SK-N-SH treated with all-trans-retinoic acid at 6 μM for 48 hours (cell line): ENCODE measurements at regions not wholly inside any gene's neighbourhood (a gene's known extent, or its start where the extent isn't known, plus 50 kb on each side); places are given as distances from the start of the nearest gene placed in this dataset.

Source experiments
- ARNTL ChIP-seq: fragments of 450-650 bp; formaldehyde crosslinking; IDR thresholded peaks from 2 replicates; pipeline ENCODE4 v1.5.0; 2020; ENCODE audit warnings: low read depth, mild to moderate bottlenecking, moderate library complexity, borderline replicate concordance
- CSDC2 ChIP-seq: fragments of 250-450 bp; sonication (Bioruptor Pico); IDR thresholded peaks from 2 replicates; pipeline ENCODE4 v1.5.0; 2020; ENCODE audit warnings: mild to moderate bottlenecking, moderate library complexity
- ESRRG ChIP-seq: fragments of 250-450 bp; sonication (Bioruptor Pico); IDR thresholded peaks from 2 replicates; pipeline ENCODE4 v1.6.1; 2021; ENCODE audit warnings: mild to moderate bottlenecking
- ISL1 ChIP-seq: fragments of 250-450 bp; sonication (Bioruptor Pico); IDR thresholded peaks from 2 replicates; pipeline ENCODE4 v2.1.2; 2022; ENCODE audit warnings: mild to moderate bottlenecking, moderate library complexity
- OSR1 ChIP-seq: fragments of 250-450 bp; sonication (Bioruptor Pico); IDR thresholded peaks from 2 replicates; pipeline ENCODE4 v1.8.0; 2022; ENCODE audit warnings: moderate library complexity, mild to moderate bottlenecking, inconsistent platforms
- POU6F1 ChIP-seq: fragments of 250-450 bp; sonication (Bioruptor Pico); IDR thresholded peaks from 2 replicates; pipeline ENCODE4 v1.8.0; 2021; ENCODE audit warnings: low read depth, mild to moderate bottlenecking, moderate library complexity, borderline replicate concordance
- RARB ChIP-seq: fragments of 250-450 bp; sonication (Bioruptor Pico); IDR thresholded peaks from 2 replicates; pipeline ENCODE4 v1.8.0; 2021; ENCODE audit warnings: mild to moderate bottlenecking, moderate library complexity
- SNAI2 ChIP-seq: fragments of 250-450 bp; sonication (Bioruptor Pico); IDR thresholded peaks from 2 replicates; pipeline ENCODE4 v1.5.0; 2020; ENCODE audit warnings: mild to moderate bottlenecking, moderate library complexity
- TCF4 ChIP-seq: fragments of 250-450 bp; sonication (Bioruptor Pico); IDR thresholded peaks from 2 replicates; pipeline ENCODE4 v1.8.0; 2021; ENCODE audit warnings: mild to moderate bottlenecking, moderate library complexity, borderline replicate concordance
- ZC3H10 ChIP-seq: fragments of 250-450 bp; sonication (Bioruptor Pico); IDR thresholded peaks from 2 replicates; pipeline ENCODE4 v1.5.1; 2021; ENCODE audit warnings: mild to moderate bottlenecking, moderate library complexity
- ZFP3 ChIP-seq: fragments of 250-450 bp; sonication (Bioruptor Pico); IDR thresholded peaks from 2 replicates; pipeline ENCODE4 v1.5.0; 2020; ENCODE audit warnings: mild to moderate bottlenecking, moderate library complexity
- TF ChIP-seq, protein P1 (sequence below): fragments of 250-450 bp; sonication (Bioruptor Pico); IDR thresholded peaks from 2 replicates; pipeline ENCODE4 v1.8.0; 2020; ENCODE audit warnings: mild to moderate bottlenecking, moderate library complexity, borderline replicate concordance
- TF ChIP-seq, protein P2 (sequence below): fragments of 250-450 bp; sonication (Bioruptor Pico); IDR thresholded peaks from 2 replicates; pipeline ENCODE4 v1.5.0; 2020; ENCODE audit warnings: mild to moderate bottlenecking, moderate library complexity

- TF ChIP-seq ZFP3 (CRISPR knock-in tag) (no peak), POU6F1 (CRISPR knock-in tag) (no peak), RARB (CRISPR knock-in tag) (no peak), SNAI2 (no peak), ESRRG (CRISPR knock-in tag) (no peak), CSDC2 (CRISPR knock-in tag) (no peak), ARNTL (CRISPR knock-in tag) (no peak), TCF4 (CRISPR knock-in tag) (no peak), ZC3H10 (CRISPR knock-in tag) (no peak), ISL1 (CRISPR knock-in tag) (no peak), OSR1 (CRISPR knock-in tag) (no peak)
- TF ChIP-seq, protein P1, sequence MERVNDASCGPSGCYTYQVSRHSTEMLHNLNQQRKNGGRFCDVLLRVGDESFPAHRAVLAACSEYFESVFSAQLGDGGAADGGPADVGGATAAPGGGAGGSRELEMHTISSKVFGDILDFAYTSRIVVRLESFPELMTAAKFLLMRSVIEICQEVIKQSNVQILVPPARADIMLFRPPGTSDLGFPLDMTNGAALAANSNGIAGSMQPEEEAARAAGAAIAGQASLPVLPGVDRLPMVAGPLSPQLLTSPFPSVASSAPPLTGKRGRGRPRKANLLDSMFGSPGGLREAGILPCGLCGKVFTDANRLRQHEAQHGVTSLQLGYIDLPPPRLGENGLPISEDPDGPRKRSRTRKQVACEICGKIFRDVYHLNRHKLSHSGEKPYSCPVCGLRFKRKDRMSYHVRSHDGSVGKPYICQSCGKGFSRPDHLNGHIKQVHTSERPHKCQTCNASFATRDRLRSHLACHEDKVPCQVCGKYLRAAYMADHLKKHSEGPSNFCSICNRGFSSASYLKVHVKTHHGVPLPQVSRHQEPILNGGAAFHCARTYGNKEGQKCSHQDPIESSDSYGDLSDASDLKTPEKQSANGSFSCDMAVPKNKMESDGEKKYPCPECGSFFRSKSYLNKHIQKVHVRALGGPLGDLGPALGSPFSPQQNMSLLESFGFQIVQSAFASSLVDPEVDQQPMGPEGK (CRISPR knock-in tag) = no peak
- TF ChIP-seq, protein P2, sequence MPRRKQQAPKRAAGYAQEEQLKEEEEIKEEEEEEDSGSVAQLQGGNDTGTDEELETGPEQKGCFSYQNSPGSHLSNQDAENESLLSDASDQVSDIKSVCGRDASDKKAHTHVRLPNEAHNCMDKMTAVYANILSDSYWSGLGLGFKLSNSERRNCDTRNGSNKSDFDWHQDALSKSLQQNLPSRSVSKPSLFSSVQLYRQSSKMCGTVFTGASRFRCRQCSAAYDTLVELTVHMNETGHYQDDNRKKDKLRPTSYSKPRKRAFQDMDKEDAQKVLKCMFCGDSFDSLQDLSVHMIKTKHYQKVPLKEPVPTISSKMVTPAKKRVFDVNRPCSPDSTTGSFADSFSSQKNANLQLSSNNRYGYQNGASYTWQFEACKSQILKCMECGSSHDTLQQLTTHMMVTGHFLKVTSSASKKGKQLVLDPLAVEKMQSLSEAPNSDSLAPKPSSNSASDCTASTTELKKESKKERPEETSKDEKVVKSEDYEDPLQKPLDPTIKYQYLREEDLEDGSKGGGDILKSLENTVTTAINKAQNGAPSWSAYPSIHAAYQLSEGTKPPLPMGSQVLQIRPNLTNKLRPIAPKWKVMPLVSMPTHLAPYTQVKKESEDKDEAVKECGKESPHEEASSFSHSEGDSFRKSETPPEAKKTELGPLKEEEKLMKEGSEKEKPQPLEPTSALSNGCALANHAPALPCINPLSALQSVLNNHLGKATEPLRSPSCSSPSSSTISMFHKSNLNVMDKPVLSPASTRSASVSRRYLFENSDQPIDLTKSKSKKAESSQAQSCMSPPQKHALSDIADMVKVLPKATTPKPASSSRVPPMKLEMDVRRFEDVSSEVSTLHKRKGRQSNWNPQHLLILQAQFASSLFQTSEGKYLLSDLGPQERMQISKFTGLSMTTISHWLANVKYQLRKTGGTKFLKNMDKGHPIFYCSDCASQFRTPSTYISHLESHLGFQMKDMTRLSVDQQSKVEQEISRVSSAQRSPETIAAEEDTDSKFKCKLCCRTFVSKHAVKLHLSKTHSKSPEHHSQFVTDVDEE (CRISPR knock-in tag) = no peak
Observed at GRCh38 chr5:40165789-40166728, 513.7 kb upstream of the PTGER4 start.
